GM19463 (cell line): ENCODE measurements at regions not wholly inside any gene's neighbourhood (a gene's known extent, or its start where the extent isn't known, plus 50 kb on each side); places are given as distances from the start of the nearest gene placed in this dataset.

Experiments
- ATAC-seq: cut with Tn5 transposase; IDR thresholded peaks from one replicate; pipeline ENCODE4 v1.9.1; 2021; ENCODE audit warnings: mild to moderate bottlenecking, moderate library complexity; ENCODE audit not compliant: unreplicated experiment

GRCh38 chr13:111448504-111448903, 128.1 kb downstream of the TEX29 start:
- ATAC-seq = no peak

- no peak for ATAC-seq
Observed at GRCh38 chr13:111449041-111449440, 128.6 kb downstream of the TEX29 start.

- ATAC-seq = no peak
Observed at GRCh38 chr13:111451402-111451801, 131.0 kb downstream of the TEX29 start.

GRCh38 chr13:111456452-111457230, 136.2 kb downstream of the TEX29 start:
- ATAC-seq = no peak

- ATAC-seq = no peak
Observed at GRCh38 chr13:111458001-111458531, 137.6 kb downstream of the TEX29 start.

- no peak for ATAC-seq
Observed at GRCh38 chr13:111458739-111459138, 138.3 kb downstream of the TEX29 start.

- no peak for ATAC-seq
Observed at GRCh38 chr13:111459803-111460547, 139.5 kb downstream of the TEX29 start.

- no peak for ATAC-seq
Observed at GRCh38 chr13:111460548-111461444, 140.4 kb downstream of the TEX29 start.

GRCh38 chr13:111461445-111462149, 141.2 kb downstream of the TEX29 start:
- no peak for ATAC-seq

- ATAC-seq = no peak
Observed at GRCh38 chr13:111462221-111462764, 141.9 kb downstream of the TEX29 start.

GRCh38 chr13:111462944-111463343, 142.5 kb downstream of the TEX29 start:
- ATAC-seq = no peak

- ATAC-seq = no peak
Observed at GRCh38 chr13:111467111-111467890, 146.9 kb downstream of the TEX29 start.

- ATAC-seq = no peak
Observed at GRCh38 chr13:111468037-111468959, 147.9 kb downstream of the TEX29 start.

- ATAC-seq = no peak
Observed at GRCh38 chr13:111469450-111469849, 149.0 kb downstream of the TEX29 start.

GRCh38 chr13:111469916-111470506, 149.6 kb downstream of the TEX29 start:
- ATAC-seq = no peak

- no peak for ATAC-seq
Observed at GRCh38 chr13:111470933-111471332, 150.5 kb downstream of the TEX29 start.

GRCh38 chr13:111472083-111472482, 151.6 kb downstream of the TEX29 start:
- ATAC-seq = no peak
